ENCODE measurements at regions not wholly inside any gene's neighbourhood (a gene's known extent, or its start where the extent isn't known, plus 50 kb on each side); places are given as distances from the start of the nearest gene placed in this dataset.

- no peak for TF ChIP-seq TAF15 (IDR thresholded peaks at IDR 0.05; ENCODE audit: low read depth, low read length, poor library complexity, severe bottlenecking)
- TF ChIP-seq ZNF790 (CRISPR knock-in tag; IDR thresholded peaks at IDR 0.05; ENCODE audit: borderline replicate concordance) = no peak
- no peak for TF ChIP-seq ZNF558 (CRISPR knock-in tag; IDR thresholded peaks at IDR 0.05; ENCODE audit: borderline replicate concordance)
- TF ChIP-seq ZNF33A (CRISPR knock-in tag; IDR thresholded peaks at IDR 0.05; ENCODE audit: borderline replicate concordance) = no peak
- TF ChIP-seq ZNF205 (CRISPR knock-in tag; IDR thresholded peaks at IDR 0.05) = no peak
- ChIA-PET POLR2A (no interaction called here), CTCF (ENCODE audit: low intra/inter-chr PET ratio, low total read pairs) (no interaction called here)
- H3K4me2 ChIP-seq (ENCODE audit: low read depth, low read length) = no peak overlapping the region
- FAIRE-seq (no peak), ATAC-seq (no peak), DNase-seq (ENCODE audit: low spot score) (no peak)
- H3K27me3 ChIP-seq (ENCODE audit: control insufficient read depth in 1 of 2, insufficient read depth in 2 of 2, low read length in 2 of 2) = peaks cover 2 to 35% of the 10 kb centered on the region in 2 experiments; a peak in 3 of 5 replicates
- H4K20me1 ChIP-seq (ENCODE audit: insufficient read depth, low read length) = no peaks in the 10 kb centered on the region
- in situ Hi-C loops (cut with HindIII; ENCODE audit: extremely low pct_ligation_motif_present, low pct_unique_long_range_greater_than_20kb) (no loop called here), intact Hi-C loops (cut with micrococcal nuclease; ENCODE audit: unreplicated experiment) (no loop called here)
- WGBS (ENCODE audit: low lambda C conversion rate) = 32% methylated on average over 5 of the region's 5 CpGs
- no peak overlapping the region for H3K9ac ChIP-seq (ENCODE audit: insufficient read depth, low read depth, low read length)
- H3K27ac ChIP-seq (ENCODE audit: extremely low read length, insufficient read depth, low read length) = no peak overlapping the region
- H2AFZ ChIP-seq (ENCODE audit: low read length) = no peak overlapping the region
- H3K9me3 ChIP-seq (ENCODE audit: low read length) = no peaks in the 10 kb centered on the region
- no peaks in the 10 kb centered on the region for H3K36me3 ChIP-seq (replicated peaks in 1 of 2; ENCODE audit: control insufficient read depth in 1 of 2, insufficient read depth in 2 of 2, low read length in 2 of 2)
- 0 out of 2 replicates have a peak, but pooled peaks cover 6% of the 10 kb centered on the region for H3K4me1 ChIP-seq (ENCODE audit: insufficient read depth, low read length)
- no TSS peak for BruUV-seq (replicated peaks)
- no peaks in the 10 kb centered on the region for H3K79me2 ChIP-seq (ENCODE audit: insufficient read depth, low read length)
- H3K4me3 ChIP-seq (replicated peaks in 1 of 3; ENCODE audit: insufficient read depth in 1 of 3, low read depth in 2 of 3, low read length in 3 of 3) = no peak overlapping the region
Measured at GRCh38 chr5:154543380-154543779, 65.4 kb upstream of the HAND1 start.

- H3K79me2 ChIP-seq (ENCODE audit: insufficient read depth, low read length) = no peaks in the 10 kb centered on the region
- H3K27ac ChIP-seq (ENCODE audit: extremely low read length, insufficient read depth, low read length) = no peak overlapping the region
- H3K9me3 ChIP-seq (ENCODE audit: low read length) = no peaks in the 10 kb centered on the region
- H3K9ac ChIP-seq (ENCODE audit: insufficient read depth, low read depth, low read length) = no peak overlapping the region
- intact Hi-C loops (cut with micrococcal nuclease; ENCODE audit: unreplicated experiment) = no loop called here
- no peak overlapping the region for H3K4me3 ChIP-seq (replicated peaks in 1 of 3; ENCODE audit: insufficient read depth in 1 of 3, low read depth in 2 of 3, low read length in 3 of 3)
- ATAC-seq (no peak; the same call in 2 of the 3 replicates), DNase-seq (ENCODE audit: low spot score) (no peak), FAIRE-seq (no peak)
- BruUV-seq (replicated peaks) = no TSS peak
- ChIA-PET CTCF (ENCODE audit: low intra/inter-chr PET ratio, low total read pairs) (no interaction called here), POLR2A (no interaction called here)
- 3% methylated on average over 4 of the region's 5 CpGs for WGBS (ENCODE audit: low lambda C conversion rate)
- H4K20me1 ChIP-seq (ENCODE audit: insufficient read depth, low read length) = no peaks in the 10 kb centered on the region
- in situ Hi-C loops (cut with HindIII; ENCODE audit: extremely low pct_ligation_motif_present, low pct_unique_long_range_greater_than_20kb) = no loop called here
- H2AFZ ChIP-seq (ENCODE audit: low read length) = no peak overlapping the region
- H3K27me3 ChIP-seq (ENCODE audit: control insufficient read depth in 1 of 2, insufficient read depth in 2 of 2, low read length in 2 of 2) = peaks cover 2 to 38% of the 10 kb centered on the region in 2 experiments; a peak in 3 of 5 replicates
- no peaks in the 10 kb centered on the region for H3K36me3 ChIP-seq (replicated peaks in 1 of 2; ENCODE audit: control insufficient read depth in 1 of 2, insufficient read depth in 2 of 2, low read length in 2 of 2)
- TF ChIP-seq JUND (CRISPR knock-in tag; IDR thresholded peaks at IDR 0.05) = no peak
- no peak for TF ChIP-seq ZNF121 (CRISPR knock-in tag; IDR thresholded peaks at IDR 0.05)
- TF ChIP-seq ZXDC (CRISPR knock-in tag; IDR thresholded peaks at IDR 0.05) = no peak
- no peak for TF ChIP-seq USF2 (IDR thresholded peaks at IDR 0.05; ENCODE audit: low read depth, low read length)
- no peak for TF ChIP-seq USF2 (CRISPR knock-in tag; IDR thresholded peaks at IDR 0.05; ENCODE audit: borderline replicate concordance)
- 0 out of 2 replicates have a peak, but pooled peaks cover 6% of the 10 kb centered on the region for H3K4me1 ChIP-seq (ENCODE audit: insufficient read depth, low read length)
- no peak overlapping the region for H3K4me2 ChIP-seq (ENCODE audit: low read depth, low read length)
Measured at GRCh38 chr5:154542581-154542980, 64.6 kb upstream of the HAND1 start.
